Astrocyte (in vitro differentiated cells and primary cell): ENCODE measurements at regions not wholly inside any gene's neighbourhood (a gene's known extent, or its start where the extent isn't known, plus 50 kb on each side); places are given as distances from the start of the nearest gene placed in this dataset.

Experiments
- DNase-seq: peaks from one replicate; pipeline ENCODE4 v3.0.0-alpha.2; 2010; ENCODE audit warnings: low read depth
- FAIRE-seq: peaks from 2 replicates; lab custom pipeline; 2011; peaks lifted over from hg19 to GRCh38; lab: Jason Lieb, UNC
- H2AFZ ChIP-seq: 2 replicates; pipeline ENCODE4 v1.6.0; 2012; ENCODE audit warnings: low read depth, low read length, inconsistent platforms
- H3K27ac ChIP-seq: 2 replicates; pipeline ENCODE4 v1.5.1; 2011; ENCODE audit warnings: low read depth, low read length, inconsistent platforms
- H3K27me3 ChIP-seq: 2 replicates; pipeline ENCODE4 v1.6.0; 2011; ENCODE audit warnings: low read length, inconsistent platforms; ENCODE audit not compliant: insufficient read depth
- H3K36me3 ChIP-seq: 2 replicates; pipeline ENCODE4 v1.5.1; 2011; ENCODE audit warnings: low read length, inconsistent platforms; ENCODE audit not compliant: insufficient read depth
- H3K4me1 ChIP-seq: 2 replicates; pipeline ENCODE4 v1.5.1; 2011; ENCODE audit warnings: low read length, inconsistent platforms; ENCODE audit not compliant: insufficient read depth
- H3K4me2 ChIP-seq: 2 replicates; pipeline ENCODE4 v1.6.0; 2012; ENCODE audit warnings: low read length, inconsistent platforms
- H3K4me3 ChIP-seq: 2 replicates; pipeline ENCODE4 v1.5.1; 2011; ENCODE audit warnings: low read depth, mild to moderate bottlenecking, low read length, inconsistent platforms; ENCODE audit not compliant: insufficient read depth
- H3K79me2 ChIP-seq: 2 replicates; pipeline ENCODE4 v1.6.0; 2012; ENCODE audit warnings: mild to moderate bottlenecking, low read length, inconsistent platforms; ENCODE audit not compliant: insufficient read depth
- H3K9ac ChIP-seq: 2 replicates; pipeline ENCODE4 v1.6.0; 2012; ENCODE audit warnings: mild to moderate bottlenecking, low read length, inconsistent platforms
- H3K9me3 ChIP-seq: 2 replicates; pipeline ENCODE4 v1.5.1; 2012; ENCODE audit warnings: low read depth, mild to moderate bottlenecking, low read length, inconsistent platforms; ENCODE audit not compliant: insufficient read depth
- H4K20me1 ChIP-seq: 2 replicates; pipeline ENCODE4 v1.6.0; 2012; ENCODE audit warnings: low read length, inconsistent platforms; ENCODE audit not compliant: insufficient read depth
- H3K27ac Mint-ChIP-seq: one replicate; pipeline ENCODE4 v1.8.0; 2021; ENCODE audit warnings: mild to moderate bottlenecking, mixed read lengths; ENCODE audit not compliant: unreplicated experiment
- H3K27me3 Mint-ChIP-seq: one replicate; pipeline ENCODE4 v1.8.0; 2021; ENCODE audit warnings: low read depth, mixed read lengths; ENCODE audit not compliant: unreplicated experiment
- H3K36me3 Mint-ChIP-seq: one replicate; pipeline ENCODE4 v1.8.0; 2021; ENCODE audit warnings: low read depth, mixed read lengths; ENCODE audit not compliant: unreplicated experiment
- H3K4me1 Mint-ChIP-seq: one replicate; pipeline ENCODE4 v1.8.0; 2021; ENCODE audit warnings: low read depth, mixed read lengths; ENCODE audit not compliant: unreplicated experiment
- H3K4me3 Mint-ChIP-seq: one replicate; pipeline ENCODE4 v1.8.0; 2021; ENCODE audit warnings: mild to moderate bottlenecking, moderate library complexity, mixed read lengths; ENCODE audit not compliant: unreplicated experiment
- H3K9me3 Mint-ChIP-seq: one replicate; pipeline ENCODE4 v1.8.0; 2021; ENCODE audit warnings: mild to moderate bottlenecking, mixed read lengths; ENCODE audit not compliant: unreplicated experiment
- EZH2 ChIP-seq: IDR thresholded peaks from 2 replicates; pipeline ENCODE4 v1.6.1; 2012; ENCODE audit warnings: mild to moderate bottlenecking, low read length, inconsistent platforms; ENCODE audit not compliant: insufficient read depth
- TF ChIP-seq, protein P1 (sequence below): IDR thresholded peaks from 2 replicates; pipeline ENCODE4 v1.5.1; 2011; ENCODE audit warnings: low read depth, mild to moderate bottlenecking, inconsistent platforms, low read length, moderate library complexity; ENCODE audit not compliant: insufficient read depth

DNA sequence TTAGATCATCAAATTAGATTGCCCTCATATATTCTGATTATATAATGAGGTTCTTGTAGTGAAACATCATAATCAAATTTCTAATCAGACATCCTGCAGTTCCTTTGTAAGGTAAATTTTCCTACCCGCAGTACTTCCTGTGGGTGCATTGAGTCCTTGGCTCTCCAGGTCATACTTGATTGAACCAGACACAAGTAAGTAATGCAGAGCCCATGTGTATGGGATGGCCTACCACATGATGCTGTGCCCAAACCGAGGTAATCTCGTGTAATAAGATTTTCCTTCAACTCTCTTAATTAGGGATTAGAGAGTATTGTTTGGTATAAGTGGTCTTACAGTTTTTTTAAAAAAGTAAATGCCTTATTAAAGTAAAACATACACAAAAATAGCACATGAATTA, 1841.8 kb downstream of the PCDH7 start:
- H3K4me3 Mint-ChIP-seq = no peak overlapping the region
- H2AFZ ChIP-seq = no peak overlapping the region
- TF ChIP-seq, protein P1, sequence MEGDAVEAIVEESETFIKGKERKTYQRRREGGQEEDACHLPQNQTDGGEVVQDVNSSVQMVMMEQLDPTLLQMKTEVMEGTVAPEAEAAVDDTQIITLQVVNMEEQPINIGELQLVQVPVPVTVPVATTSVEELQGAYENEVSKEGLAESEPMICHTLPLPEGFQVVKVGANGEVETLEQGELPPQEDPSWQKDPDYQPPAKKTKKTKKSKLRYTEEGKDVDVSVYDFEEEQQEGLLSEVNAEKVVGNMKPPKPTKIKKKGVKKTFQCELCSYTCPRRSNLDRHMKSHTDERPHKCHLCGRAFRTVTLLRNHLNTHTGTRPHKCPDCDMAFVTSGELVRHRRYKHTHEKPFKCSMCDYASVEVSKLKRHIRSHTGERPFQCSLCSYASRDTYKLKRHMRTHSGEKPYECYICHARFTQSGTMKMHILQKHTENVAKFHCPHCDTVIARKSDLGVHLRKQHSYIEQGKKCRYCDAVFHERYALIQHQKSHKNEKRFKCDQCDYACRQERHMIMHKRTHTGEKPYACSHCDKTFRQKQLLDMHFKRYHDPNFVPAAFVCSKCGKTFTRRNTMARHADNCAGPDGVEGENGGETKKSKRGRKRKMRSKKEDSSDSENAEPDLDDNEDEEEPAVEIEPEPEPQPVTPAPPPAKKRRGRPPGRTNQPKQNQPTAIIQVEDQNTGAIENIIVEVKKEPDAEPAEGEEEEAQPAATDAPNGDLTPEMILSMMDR = no peak
- no peaks in the 10 kb centered on the region for H3K4me1 Mint-ChIP-seq
- H3K4me2 ChIP-seq = no peak overlapping the region
- no peak overlapping the region for H3K27ac Mint-ChIP-seq
- no peaks in the 10 kb centered on the region for H3K27me3 ChIP-seq
- H3K9me3 Mint-ChIP-seq = no peaks in the 10 kb centered on the region
- no peak for FAIRE-seq
- no peaks in the 10 kb centered on the region for H3K36me3 Mint-ChIP-seq
- H3K9me3 ChIP-seq = no peaks in the 10 kb centered on the region
- no peaks in the 10 kb centered on the region for H3K27me3 Mint-ChIP-seq
- no peak overlapping the region for H3K9ac ChIP-seq
- no peak overlapping the region for H3K4me3 ChIP-seq
- H4K20me1 ChIP-seq = no peaks in the 10 kb centered on the region
- no peak overlapping the region for H3K27ac ChIP-seq
- no peaks in the 10 kb centered on the region for H3K36me3 ChIP-seq
- H3K79me2 ChIP-seq = no peaks in the 10 kb centered on the region
- DNase-seq = no peak
- no peaks in the 10 kb centered on the region for H3K4me1 ChIP-seq

DNA sequence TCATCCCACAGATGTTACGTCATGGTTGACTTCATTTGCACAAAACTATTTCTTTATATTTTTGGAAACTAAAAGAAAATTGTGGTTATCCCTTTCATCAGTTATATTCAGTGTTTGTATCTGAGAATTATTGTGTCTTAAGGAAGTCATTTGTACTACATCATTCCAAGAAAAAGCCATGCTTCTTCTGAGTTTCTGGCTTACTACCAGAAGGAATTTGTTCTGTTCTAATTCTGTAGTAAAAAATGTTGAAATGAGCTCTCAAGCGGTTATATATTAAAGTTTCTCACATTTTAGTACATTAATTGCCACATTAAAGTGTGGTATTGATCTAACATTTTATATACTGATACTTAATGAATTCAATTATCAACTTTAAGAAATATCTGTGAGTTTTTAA, 1844.5 kb downstream of the PCDH7 start:
- Histone ChIP-seq H3K79me2 (no peaks in the 10 kb centered on the region), H3K9ac (no peak overlapping the region), H3K27ac (no peak overlapping the region), H3K4me3 (no peak overlapping the region), H3K36me3 (no peaks in the 10 kb centered on the region), H4K20me1 (no peaks in the 10 kb centered on the region), H3K4me2 (no peak overlapping the region), H3K4me1 (no peaks in the 10 kb centered on the region), H3K27me3 (no peaks in the 10 kb centered on the region), H2AFZ (no peak overlapping the region), H3K9me3 (no peaks in the 10 kb centered on the region)
- TF ChIP-seq, protein P1 = no peak
- no peak for TF ChIP-seq EZH2
- Mint-ChIP-seq H3K27ac (no peak overlapping the region), H3K27me3 (no peaks in the 10 kb centered on the region), H3K9me3 (no peaks in the 10 kb centered on the region), H3K36me3 (no peaks in the 10 kb centered on the region), H3K4me1 (no peaks in the 10 kb centered on the region), H3K4me3 (no peak overlapping the region)
- FAIRE-seq (no peak), DNase-seq (no peak)

DNA sequence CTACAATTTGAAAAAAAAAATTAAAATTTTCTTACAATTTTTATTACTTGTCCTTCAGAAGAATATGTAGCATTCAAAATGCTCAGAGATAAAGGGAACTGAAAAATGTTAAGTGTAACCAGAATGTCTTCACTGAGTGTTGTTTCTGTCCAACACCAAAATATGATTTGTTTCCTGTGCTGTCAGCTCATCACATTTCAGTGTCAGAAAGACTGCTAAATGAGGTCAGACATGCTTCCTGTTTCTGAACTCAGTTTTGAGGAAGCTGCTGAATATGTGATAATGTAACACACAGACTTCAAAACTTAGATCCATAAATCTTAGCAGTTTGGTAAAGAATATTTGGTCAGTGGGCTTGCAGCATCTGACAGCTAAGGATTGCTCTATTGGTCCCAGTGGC, 1849.7 kb downstream of the PCDH7 start:
- H3K4me3 ChIP-seq = no peak overlapping the region
- no peak overlapping the region for H3K4me2 ChIP-seq
- Mint-ChIP-seq H3K27ac (no peak overlapping the region), H3K4me1 (no peaks in the 10 kb centered on the region), H3K36me3 (no peaks in the 10 kb centered on the region), H3K27me3 (no peaks in the 10 kb centered on the region), H3K9me3 (no peaks in the 10 kb centered on the region), H3K4me3 (no peak overlapping the region)
- H4K20me1 ChIP-seq = no peaks in the 10 kb centered on the region
- peak overlapping the region; percentile 53 for H2AFZ ChIP-seq
- H3K9me3 ChIP-seq = no peaks in the 10 kb centered on the region
- no peak overlapping the region for H3K27ac ChIP-seq
- TF ChIP-seq EZH2 = no peak
- TF ChIP-seq, protein P1 = no peak
- no peak for FAIRE-seq
- no peak for DNase-seq
- H3K4me1 ChIP-seq = no peaks in the 10 kb centered on the region
- no peaks in the 10 kb centered on the region for H3K36me3 ChIP-seq
- H3K27me3 ChIP-seq = no peaks in the 10 kb centered on the region
- no peaks in the 10 kb centered on the region for H3K79me2 ChIP-seq
- no peak overlapping the region for H3K9ac ChIP-seq
